ENCODE measurements at regions not wholly inside any gene's neighbourhood (a gene's known extent, or its start where the extent isn't known, plus 50 kb on each side); places are given as distances from the start of the nearest gene placed in this dataset.
A peak's percentile ranks its signal among the peaks of the same experiment; 100 is the strongest.

DNA sequence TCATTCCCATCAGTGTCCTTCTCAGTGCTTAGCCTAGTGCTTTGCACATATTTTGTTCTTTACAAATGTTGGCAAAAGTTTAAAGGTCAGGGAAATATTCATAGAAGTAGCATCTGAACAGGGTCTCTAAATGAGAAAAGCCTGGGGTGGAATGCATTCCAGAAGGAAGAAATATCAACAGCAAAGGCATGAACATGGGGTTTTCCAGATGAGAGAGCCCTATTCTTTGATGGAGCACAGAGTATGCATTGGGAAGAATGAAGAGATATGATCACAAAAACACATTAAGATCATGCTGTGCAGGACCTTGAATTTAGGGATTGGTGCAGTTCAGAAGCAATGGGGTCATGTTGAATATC, 140.2 kb downstream of the SNX19 start:
- DNase-seq (ENCODE audit: low read depth), result no peak

DNA sequence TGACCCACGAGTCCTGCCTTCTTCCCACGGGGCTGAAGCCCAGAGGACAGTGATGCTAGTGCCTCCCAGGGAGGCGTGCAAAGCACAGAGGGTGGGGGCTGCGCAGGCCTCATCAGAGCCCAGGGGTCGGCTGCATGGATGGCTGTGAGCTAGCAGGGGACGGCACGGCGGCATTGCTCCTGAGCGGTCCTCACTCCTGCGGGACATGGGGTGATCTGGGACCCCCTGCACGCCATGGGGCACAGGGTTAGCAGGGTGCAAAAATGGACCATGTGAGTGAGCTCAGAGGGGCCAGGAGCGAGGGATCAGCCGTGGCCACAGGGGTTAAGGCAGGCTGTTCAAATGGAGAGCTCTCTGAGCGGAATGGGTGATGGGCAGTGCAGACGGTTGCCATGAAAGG, 138.3 kb downstream of the SNX19 start:
- no peak for DNase-seq (ENCODE audit: low read depth)

DNA sequence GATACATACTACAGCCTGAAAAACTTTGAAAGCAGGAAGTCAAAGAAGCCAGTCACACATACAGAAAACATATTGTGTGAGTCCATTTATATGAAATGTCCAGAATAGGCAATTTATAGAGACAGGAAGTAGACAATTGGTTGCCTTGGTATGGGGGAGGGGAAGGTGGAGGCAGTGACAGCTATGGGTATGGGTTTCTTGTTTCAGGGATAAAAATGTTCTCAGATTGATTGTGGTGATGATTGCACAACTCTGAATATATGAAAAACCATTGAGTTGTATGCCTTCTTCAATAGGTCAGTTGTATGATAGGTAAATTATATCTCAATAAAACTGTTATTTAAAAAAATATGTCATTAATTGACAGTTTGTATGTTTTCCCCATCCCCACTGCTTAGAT, 137.6 kb downstream of the SNX19 start:
- DNase-seq (ENCODE audit: low read depth), result no peak

DNA sequence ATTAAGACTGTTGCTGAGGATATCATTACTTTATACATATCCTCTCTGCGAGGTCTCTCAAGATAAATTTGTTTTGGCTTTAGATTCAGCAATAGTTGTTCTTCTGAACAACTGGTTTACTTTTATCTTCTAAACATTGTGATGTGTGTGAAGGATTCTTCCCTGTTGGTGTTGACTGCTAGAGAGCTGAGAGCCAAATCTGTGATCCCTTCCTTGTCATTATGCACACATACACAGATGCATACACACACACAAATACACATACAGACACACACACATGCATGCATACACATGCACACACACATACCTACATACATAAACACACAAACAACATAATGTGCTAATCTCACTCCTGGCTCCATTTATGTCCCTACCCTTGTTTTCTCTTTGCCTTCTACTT, 137.0 kb downstream of the SNX19 start:
- DNase-seq (ENCODE audit: low read depth), result no peak

DNA sequence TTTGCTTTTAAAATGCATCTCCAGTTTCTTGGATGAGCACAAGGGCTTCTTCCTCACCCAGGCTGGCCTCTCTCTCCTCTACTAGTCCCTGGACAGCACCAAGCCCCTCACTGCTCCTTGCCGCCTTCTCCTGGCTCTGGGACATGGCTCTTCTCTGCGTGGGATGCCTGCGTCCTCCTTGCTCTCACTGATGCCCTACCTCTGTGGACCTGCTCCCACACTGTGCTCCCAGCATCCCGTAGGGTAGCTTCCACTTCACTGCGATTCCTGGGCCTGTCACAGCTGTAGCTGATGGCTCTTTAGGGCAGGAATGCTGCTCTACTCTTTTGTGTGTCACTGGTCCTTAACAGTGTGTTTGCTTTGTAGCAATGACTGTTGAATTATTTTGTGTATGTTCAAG, 136.3 kb downstream of the SNX19 start:
- DNase-seq (ENCODE audit: low read depth), result no peak

DNA sequence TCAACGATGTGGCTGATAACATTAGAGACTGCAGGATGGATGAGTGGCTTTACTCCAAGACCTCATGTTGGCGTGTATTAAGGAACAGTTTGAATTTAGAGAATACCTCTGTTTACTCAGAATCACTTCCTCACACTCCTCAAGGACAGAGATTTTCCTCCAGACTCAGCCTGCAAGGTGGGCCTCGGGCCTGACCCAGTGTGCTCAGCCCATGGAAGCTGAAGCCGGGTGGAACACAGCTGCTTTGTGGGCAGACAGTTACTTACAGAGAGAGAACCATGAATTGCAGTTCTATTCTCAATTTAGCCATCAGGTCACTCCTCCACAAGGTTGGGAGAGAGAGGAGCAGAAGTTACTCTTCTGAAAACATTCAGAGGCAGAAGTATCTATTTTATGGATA, 135.8 kb downstream of the SNX19 start:
- DNase-seq (ENCODE audit: low read depth), result no peak

DNA sequence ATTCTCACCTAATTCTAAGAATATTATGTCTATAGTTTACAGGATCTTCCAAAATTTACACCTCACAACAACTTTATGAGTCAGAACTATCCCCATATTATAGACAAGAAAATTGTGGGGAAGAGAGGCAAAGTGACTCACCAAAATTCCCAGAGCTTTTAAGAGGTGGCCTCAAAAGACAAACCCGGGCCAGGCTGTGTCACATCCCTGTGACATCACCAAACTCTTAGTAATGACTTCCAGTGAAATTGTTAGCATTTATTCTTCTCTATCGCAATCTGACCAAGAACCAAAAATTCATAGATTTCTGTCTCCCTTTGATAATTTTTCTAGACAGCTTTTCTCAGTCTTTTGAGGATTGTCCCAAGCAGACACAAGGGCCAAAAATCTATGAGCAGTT, 134.3 kb downstream of the SNX19 start:
- peak; percentile 53 for DNase-seq (ENCODE audit: low read depth)

DNA sequence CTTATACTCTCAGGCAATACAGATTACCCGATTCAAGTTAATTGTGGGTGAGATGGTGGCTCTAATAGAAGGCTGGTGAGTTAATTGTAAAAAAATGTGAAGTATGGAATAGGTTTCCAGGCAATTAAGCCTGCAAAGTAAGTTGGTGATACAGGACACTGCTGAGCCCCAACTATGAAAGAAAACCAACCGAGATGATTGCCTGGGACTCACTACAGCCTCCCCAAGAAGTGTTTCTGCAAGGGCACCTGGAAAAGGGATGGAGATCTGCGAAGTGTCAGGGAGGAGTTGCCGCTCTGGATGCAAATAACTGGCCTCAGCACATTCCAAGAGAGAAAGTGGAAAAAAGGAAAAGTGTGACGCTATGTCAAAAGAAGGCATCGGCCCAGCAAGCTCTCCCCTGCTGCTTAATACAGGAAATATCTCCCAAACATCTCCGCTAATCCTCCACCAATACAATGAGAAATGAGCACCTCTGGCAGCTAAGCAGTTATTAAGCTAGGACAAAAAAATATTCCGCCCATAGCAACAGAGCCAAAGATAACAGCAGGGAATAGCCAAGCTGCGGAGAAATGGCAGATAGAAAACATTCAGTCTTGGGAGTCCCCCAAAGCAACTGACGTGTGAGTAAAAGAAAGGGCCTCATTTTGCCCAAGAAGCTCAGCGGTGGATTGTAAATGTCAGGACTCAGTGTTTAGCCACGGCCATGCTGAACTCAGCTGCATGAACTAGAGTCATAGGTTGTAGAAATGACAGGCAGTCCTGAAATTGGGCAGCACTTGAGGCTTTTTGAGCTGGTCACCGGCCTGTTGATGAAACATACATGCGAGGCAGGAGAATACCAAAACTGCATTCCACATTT, 133.7 kb downstream of the SNX19 start:
- peak; percentile 32 for DNase-seq (ENCODE audit: low read depth)

DNA sequence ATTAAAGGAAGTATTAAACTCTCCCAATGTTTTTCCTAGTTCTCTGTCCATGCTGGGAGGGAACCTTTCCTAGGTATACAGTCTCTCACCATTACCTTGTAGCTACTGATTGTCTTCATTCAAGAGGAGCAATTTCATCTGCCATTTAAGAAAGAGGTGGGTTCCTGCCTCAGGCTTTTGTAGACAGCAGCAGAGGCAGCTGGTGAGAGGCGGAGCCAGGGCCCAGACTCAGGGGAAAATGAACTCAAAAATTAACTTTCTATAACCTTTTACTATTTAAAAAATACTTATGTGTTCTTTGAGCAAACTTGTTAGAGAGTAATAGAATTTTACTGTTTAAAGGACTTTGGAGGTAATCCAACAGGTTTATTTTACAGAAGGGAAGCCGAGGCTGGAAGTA, 133.0 kb downstream of the SNX19 start:
- no peak for DNase-seq (ENCODE audit: low read depth)

DNA sequence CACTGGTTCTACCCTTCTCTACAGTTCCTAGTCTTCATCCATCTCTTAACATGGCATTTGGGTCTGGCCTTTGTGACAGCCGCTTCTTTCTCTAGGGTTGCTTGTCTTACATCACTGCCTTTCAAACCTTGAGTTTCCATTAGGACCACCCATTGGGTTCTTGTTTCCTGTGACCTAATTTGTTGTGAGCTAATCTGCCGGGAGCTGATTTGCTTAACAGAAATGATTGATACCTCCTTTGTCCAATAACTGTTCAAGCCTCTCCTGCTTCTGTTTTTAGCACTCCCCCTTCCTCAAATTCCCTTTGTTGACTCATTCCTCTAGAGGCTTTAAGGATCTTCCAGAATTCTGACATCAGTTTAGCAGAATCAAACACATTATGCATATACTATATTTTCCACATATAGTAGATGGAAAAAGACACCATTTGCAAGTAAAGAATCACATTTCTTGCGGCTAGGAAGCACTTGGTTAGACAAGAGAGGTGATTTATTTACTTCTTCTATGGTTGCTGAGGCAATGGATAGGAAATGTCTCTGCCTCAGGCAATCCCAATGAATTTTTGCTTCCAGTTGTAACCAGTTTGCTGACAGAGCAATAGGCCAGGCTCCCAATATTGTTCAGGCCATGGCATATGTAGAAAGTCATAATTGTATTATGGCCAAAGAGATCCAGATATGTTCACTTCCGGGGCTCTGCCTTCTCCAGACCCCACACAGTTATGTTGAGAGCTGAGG, 130.7 kb downstream of the SNX19 start:
- no peak for DNase-seq (ENCODE audit: low read depth)

DNA sequence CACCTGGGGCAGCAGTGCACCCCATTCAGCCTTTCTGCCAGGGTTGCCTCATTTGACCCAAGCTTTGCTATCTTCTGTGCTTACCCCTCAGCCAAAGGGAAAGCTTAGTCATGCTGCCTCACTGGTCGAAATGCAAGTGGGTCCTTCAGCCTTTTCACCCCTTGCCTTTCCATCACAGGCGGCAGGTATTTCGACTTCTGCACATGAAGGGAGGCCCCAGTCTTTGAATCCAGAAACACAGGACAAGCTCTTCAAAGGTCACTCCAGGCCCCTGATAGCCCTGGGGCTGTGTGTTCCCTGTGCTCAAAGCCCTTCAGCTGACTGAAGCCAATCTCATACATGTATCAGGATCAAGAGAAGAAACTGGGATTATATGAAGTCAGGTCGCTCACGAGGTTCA, 129.7 kb downstream of the SNX19 start:
- DNase-seq (ENCODE audit: low read depth), result no peak

DNA sequence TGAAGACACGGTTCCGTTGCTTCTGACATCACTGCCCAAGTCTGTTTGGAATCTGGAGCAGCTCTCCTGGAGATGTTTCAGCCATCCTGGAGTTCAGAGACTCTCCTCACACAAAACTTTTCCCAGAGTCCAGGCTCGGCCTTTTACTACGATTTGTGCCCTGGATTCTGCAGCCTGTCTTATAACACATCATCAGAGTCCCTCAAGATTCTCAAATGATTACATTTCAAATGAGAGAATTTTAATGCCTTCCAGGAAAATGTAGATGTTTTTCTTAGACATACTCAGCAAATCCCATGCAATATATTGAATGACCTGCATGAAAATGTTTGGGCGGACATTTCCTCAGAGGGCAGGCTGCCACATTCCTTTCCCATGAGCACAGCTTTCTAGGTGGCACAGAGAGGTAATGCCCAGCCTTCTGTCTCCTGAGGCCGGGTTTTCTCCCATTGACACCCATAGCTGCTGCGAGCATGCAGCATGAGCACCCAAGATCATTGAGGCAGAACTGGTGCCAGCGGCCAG, 129.1 kb downstream of the SNX19 start:
- no peak for DNase-seq (ENCODE audit: low read depth)

DNA sequence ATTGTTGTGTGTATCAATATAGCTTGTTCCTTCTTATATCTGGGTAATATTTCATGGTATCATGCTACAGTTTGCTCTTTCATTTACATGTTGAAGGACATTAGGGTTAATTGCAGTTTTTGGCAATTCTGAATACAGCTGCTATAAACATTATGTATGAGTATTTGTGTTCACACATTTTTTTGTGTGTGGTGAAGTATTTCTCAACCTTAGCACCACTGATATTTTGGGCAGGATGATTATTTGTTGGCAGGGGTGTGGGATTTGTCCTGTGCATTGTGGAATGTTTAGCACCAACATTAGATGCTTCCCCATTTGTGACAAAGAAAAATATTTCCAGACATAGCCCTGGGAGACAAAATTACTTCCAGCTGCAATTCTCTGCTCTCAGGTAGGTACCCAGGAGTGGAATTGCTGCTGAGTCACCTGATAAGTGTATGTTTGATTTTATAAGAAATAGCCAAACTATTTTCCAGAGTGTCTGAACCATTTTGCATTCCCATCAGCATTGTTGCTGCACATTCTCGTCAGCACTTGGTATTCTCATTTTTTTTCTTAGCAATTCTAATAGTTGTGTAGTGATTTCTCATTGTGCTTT, 128.2 kb downstream of the SNX19 start:
- DNase-seq (ENCODE audit: low read depth), result no peak

DNA sequence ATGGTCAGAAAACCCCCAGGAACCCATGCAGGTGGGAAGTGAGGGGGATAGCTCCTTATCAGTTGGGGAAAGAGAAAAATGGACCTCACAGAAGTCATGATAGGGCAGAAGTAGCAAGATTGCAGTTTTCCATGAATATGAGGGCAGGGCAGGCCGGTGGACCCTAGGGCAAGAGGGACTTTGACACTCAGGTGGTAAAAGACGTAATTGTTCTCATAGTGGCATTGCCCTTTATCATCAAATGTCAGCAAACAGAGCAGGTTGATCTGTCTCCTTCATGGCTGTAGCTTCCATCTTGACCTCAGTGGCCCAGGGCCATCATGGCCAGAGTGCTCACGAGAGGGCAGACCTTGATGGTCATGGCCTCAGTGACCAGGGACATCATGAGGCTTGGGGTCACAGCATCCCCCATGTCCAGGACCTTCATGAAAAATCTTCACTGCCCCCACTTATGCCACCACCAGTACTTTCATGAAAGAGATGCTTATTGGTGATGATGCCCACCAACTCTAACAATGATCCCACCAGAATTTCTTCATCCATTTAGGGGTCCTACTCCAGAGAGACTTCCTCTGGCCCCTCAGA, 127.1 kb downstream of the SNX19 start:
- no peak for DNase-seq (ENCODE audit: low read depth)

DNA sequence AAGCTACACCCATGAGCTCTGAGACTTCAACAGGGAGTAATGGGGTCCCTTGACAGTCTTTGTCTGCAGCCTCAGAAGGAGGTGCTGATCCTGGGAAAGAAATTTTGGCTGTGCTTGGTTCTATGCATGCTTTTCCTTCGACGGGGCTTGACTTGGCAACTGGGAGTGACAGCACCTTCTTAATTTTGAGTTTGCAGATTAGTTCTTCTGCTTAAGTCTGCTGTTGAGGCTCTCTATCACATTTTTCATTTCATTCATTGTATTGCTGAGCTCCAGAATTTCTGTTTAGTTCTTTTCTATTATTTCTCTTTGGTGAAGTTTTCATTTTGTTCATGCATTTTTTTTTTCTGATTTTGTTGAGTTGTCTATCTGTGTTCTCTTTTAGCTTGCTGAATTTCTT, 125.6 kb downstream of the SNX19 start:
- DNase-seq (ENCODE audit: low read depth), result no peak

DNA sequence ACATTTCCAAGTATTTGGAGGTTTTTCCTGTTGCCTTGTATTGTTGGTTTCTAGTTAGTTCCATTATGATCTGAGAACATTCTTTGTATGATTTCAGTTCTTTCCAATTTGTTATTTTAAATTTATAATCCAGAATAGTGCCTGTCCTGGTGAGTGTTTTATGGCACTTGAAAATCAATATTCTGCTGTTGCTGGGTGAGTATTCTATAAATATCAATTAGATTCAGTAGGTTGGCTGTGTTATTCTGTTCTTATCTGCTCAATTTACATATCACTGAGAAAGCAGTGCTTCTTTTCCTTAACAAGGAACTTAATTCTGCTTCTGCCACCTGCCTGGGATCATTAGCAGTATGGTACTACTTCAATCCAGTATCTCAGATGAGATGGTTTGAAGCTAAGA, 123.5 kb downstream of the SNX19 start:
- DNase-seq (ENCODE audit: low read depth), result no peak

DNA sequence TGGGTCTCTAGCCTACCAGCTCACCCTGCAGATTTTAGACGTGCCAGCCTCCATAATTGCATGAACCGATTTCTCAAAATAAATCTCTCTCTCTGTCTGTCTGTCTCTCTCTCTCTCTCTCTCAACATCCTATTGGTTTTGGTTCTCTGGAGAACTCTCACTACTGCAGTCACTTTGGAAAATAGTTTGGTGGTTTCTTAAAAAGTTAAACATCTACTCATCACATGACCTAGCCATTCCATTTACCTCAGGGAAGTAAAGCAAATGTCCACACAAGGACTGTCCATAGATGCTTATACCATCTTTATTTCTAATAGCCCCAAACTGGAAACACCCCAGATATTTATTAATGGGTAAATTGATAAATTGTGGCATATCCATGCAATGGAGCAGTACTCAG, 119.5 kb downstream of the SNX19 start:
- no peak for DNase-seq (ENCODE audit: low read depth)

DNA sequence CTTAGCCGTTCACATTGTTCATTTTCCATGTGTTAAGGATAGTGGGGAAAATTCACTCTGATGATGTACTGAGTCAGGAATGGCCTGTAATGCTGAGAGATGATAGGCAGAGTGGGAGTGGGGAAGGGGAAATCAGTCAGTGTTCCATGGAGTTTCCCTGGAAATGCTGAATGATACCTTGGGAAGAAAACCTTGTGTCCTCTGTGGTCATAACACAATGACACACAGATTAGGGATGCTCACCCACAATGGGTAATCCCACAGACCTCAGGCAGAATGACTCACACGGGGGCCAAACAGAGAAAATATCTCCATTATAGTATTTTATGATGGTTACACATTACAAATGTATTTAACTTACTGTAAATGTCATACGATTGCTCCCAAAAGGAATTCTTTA, 118.0 kb downstream of the SNX19 start:
- peak; percentile 95 for DNase-seq (ENCODE audit: low read depth)

DNA sequence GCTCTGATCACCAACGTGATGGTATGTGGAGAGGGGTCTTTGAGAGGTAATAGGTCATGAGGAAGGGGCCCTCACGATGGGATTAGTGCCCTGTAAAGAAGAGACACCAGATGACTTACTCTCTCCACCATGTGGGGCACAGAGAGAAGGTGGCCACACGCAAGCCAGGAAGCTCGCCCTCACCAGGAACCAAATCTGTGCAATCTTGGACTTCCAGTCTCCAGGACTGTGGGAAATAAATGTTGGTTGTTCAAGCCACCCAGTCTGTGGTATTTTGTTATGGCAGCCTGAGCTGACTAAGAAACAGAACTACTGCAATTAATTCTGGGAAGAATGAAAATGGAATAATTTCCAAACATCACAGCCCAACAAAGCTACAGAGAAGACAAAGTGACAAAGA, 117.5 kb downstream of the SNX19 start:
- DNase-seq (ENCODE audit: low read depth), result no peak

DNA sequence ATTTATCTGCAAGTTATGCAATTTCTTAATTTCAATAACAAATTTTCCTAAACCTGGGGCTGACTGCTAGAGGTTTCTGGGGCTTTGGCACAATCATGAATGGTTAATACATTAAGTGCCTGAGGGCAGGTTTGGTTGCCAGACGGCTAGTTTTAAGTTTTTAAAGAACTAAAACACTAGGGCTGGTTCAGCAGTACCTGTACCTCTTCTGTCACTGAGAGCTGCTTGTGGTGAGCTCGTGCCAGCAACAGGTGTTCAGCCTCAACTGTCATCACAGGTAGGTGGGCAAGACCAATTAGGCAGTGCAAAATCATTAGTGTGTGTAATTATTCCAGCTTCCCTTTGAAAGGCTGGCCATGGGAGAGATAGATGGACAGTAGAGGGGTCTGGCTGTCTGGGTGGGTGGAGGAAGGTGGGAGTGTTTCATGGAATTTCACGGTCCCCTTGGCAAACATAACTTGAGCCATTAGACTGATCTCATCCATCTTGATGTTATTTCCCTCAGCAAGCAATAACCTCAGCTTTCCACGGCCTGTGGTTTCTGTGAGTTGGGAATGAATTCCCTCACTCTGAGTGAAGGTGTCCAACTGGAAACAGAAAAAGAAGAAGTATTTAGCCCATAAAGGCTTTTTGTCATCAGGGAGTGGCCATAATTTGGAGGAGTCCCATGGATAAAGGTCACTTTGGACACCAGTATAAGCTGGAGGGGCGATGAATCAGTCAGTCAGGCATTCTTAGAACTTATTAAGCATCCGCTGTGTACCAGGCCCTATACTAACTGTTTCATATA, 114.8 kb downstream of the SNX19 start:
- peak; percentile 43 for DNase-seq (ENCODE audit: low read depth)

DNA sequence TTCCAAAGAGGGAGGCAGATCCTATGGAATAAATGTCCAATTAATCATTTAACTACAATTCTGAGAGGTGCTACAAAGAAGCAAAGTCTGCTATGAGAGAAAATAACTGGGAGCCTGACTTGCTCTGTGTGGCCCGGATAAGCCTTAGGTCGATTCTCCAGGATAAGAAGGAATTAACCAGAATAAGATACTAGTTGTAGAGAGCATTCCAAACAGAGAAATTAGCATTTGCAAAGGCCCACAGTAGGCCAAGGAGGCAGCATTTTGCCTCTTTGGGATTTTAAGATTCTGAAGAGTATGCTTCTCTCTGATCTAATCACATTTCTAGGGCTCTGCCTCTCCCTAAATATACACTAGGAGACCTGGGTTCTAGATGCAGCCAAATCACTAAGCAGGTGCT, 113.7 kb downstream of the SNX19 start:
- DNase-seq (ENCODE audit: low read depth), result no peak

All from HS-5 (cell line).